Liver (tissue), 8 donors: ENCODE measurements at regions not wholly inside any gene's neighbourhood (a gene's known extent, or its start where the extent isn't known, plus 50 kb on each side); places are given as distances from the start of the nearest gene placed in this dataset.

Experiments used
- DNase-seq: peaks from one replicate; pipeline ENCODE4 v3.0.0-alpha.2; 2017; ENCODE audit warnings: low spot score
- H3K27ac ChIP-seq, 2 donors: one replicate each; pipeline ENCODE4 v1.7.0; 2013; ENCODE audit warnings: inconsistent platforms in 2 of 2, low read length in 2 of 2, control low read depth in 1 of 2, low read depth in 1 of 2, mild to moderate bottlenecking in 1 of 2
- H3K27me3 ChIP-seq, 4 donors: one replicate each; pipeline versions ENCODE4 v1.6.1 to v1.7.0; 2013; ENCODE audit warnings: low read length in 3 of 4, inconsistent platforms in 1 of 4, mild to moderate bottlenecking in 1 of 4, moderate library complexity in 1 of 4; ENCODE audit not compliant: control insufficient read depth in 4 of 4, insufficient read depth in 4 of 4
- H3K36me3 ChIP-seq, 4 donors: one replicate each; pipeline versions ENCODE4 v1.6.1 to v1.7.0; 2013; ENCODE audit warnings: low read length in 3 of 4, mild to moderate bottlenecking in 3 of 4, low read depth in 1 of 4, moderate library complexity in 1 of 4; ENCODE audit not compliant: control insufficient read depth in 4 of 4, insufficient read depth in 3 of 4
- H3K4me1 ChIP-seq, 4 donors: one replicate each; pipeline versions ENCODE4 v1.6.1 to v1.7.0; 2013; ENCODE audit warnings: low read length in 3 of 4, mild to moderate bottlenecking in 3 of 4, moderate library complexity in 1 of 4; ENCODE audit not compliant: control insufficient read depth in 4 of 4, insufficient read depth in 4 of 4
- H3K4me3 ChIP-seq, 3 donors: one replicate each; pipeline versions ENCODE4 v1.6.1 to v1.7.0; 2013; ENCODE audit warnings: low read length in 3 of 3, control low read depth in 1 of 3, low read depth in 1 of 3, mild to moderate bottlenecking in 1 of 3
- H3K9ac ChIP-seq, 2 donors: one replicate each; pipeline ENCODE4 v1.7.0; 2013; ENCODE audit warnings: low read length in 2 of 2, mild to moderate bottlenecking in 2 of 2, moderate library complexity in 2 of 2, control low read depth in 1 of 2, low read depth in 1 of 2
- H3K9me3 ChIP-seq, 4 donors: one replicate each; pipeline versions ENCODE4 v1.6.1 to v1.7.0; 2013; ENCODE audit warnings: low read length in 3 of 4; ENCODE audit not compliant: control insufficient read depth in 4 of 4
- EGR1 ChIP-seq, 2 donors: IDR thresholded peaks; 2 replicates each; pipeline ENCODE4 v1.6.1; 2016 to 2018; ENCODE audit warnings: antibody characterized with exemption in 2 of 2, low read depth in 2 of 2
- FOXA1 ChIP-seq: IDR thresholded peaks from 2 replicates; pipeline ENCODE4 v1.6.1; 2016; ENCODE audit warnings: antibody characterized with exemption
- GABPA ChIP-seq, 2 donors: IDR thresholded peaks in 1 of 2; conservative IDR thresholded peaks in 1 of 2; 2 replicates each; pipeline ENCODE4 v1.6.1; 2016; ENCODE audit warnings: antibody characterized with exemption in 2 of 2, mild to moderate bottlenecking in 1 of 2, moderate library complexity in 1 of 2
- HNF4G ChIP-seq: IDR thresholded peaks from 2 replicates; pipeline ENCODE4 v1.6.1; 2016; ENCODE audit warnings: antibody characterized with exemption
- JUND ChIP-seq, 2 donors: IDR thresholded peaks; 2 replicates each; pipeline ENCODE4 v1.6.1; 2016; ENCODE audit warnings: antibody characterized with exemption in 2 of 2
- NR2F2 ChIP-seq: IDR thresholded peaks from 2 replicates; pipeline ENCODE4 v1.6.1; 2016; ENCODE audit warnings: antibody characterized with exemption
- RAD21 ChIP-seq, 2 donors: IDR thresholded peaks; 2 replicates each; pipeline ENCODE4 v1.6.1; 2016; ENCODE audit warnings: antibody characterized with exemption in 2 of 2, mild to moderate bottlenecking in 2 of 2
- RXRA ChIP-seq, 2 donors: IDR thresholded peaks; 2 replicates each; pipeline ENCODE4 v1.6.1; 2017 to 2018; ENCODE audit warnings: antibody characterized with exemption in 2 of 2, mild to moderate bottlenecking in 1 of 2
- TAF1 ChIP-seq: conservative IDR thresholded peaks from 2 replicates; pipeline ENCODE4 v1.6.1; 2016; ENCODE audit warnings: antibody characterized with exemption, mild to moderate bottlenecking
- YY1 ChIP-seq: IDR thresholded peaks from 2 replicates; pipeline ENCODE4 v1.6.1; 2016; ENCODE audit warnings: antibody characterized with exemption, mild to moderate bottlenecking
- WGBS: extraction: QIAGEN DNeasy Blood & Tissue Kit; methylation state at CpG from one replicate; pipeline ENCODE4 v1.1.7; 2013; 5-methylcytosine and 5-hydroxymethylcytosine counted together
- TF ChIP-seq, protein P1 (sequence below): IDR thresholded peaks from 2 replicates; pipeline ENCODE4 v1.6.1; 2016; ENCODE audit warnings: antibody characterized with exemption
- TF ChIP-seq, protein P2 (sequence below): fragments of 150-350 bp; IDR thresholded peaks from 2 replicates; pipeline ENCODE4 v1.5.1; 2017; ENCODE audit warnings: improper control_type of control experiment, low read depth, low read length; ENCODE audit not compliant: missing input control
- TF ChIP-seq, protein P3 (sequence below): IDR thresholded peaks from 2 replicates; pipeline ENCODE4 v1.6.1; 2016; ENCODE audit warnings: antibody characterized with exemption
- TF ChIP-seq, protein P4 (sequence below): IDR thresholded peaks from 2 replicates; pipeline ENCODE4 v1.6.1; 2016; ENCODE audit warnings: antibody characterized with exemption, mild to moderate bottlenecking
- TF ChIP-seq, protein P5 (sequence below): IDR thresholded peaks from 2 replicates; pipeline ENCODE4 v1.6.1; 2016; ENCODE audit warnings: antibody characterized with exemption
- donor health status: healthy.
- donor health status: healthy.
- donor health status: healthy.
- donor health status: healthy.
- donor health status: healthy.

DNA sequence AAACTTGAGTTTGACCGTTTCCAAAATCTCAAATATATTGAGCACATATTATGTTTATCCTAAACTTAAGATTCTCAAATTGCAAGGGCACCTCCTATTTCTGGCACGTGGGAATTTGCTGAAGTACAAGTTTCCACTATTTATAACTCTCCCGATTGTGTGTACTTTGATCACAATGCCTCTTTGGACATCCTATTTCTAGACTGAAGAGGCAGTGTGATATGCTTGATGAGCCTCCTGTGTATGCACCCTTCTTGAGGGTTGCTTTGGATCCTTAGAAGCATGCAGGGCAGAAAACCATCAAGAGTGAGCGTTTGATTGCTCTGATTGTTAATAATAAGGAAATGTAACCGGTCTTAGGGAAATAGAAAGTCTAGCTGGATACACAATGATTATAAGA lies 218.9 kb upstream of the RBM19 start:
- 58% methylated on average over 5 of the region's 5 CpGs for WGBS
- H3K27ac ChIP-seq, result no peak overlapping the region
- DNase-seq, result no peak

DNA sequence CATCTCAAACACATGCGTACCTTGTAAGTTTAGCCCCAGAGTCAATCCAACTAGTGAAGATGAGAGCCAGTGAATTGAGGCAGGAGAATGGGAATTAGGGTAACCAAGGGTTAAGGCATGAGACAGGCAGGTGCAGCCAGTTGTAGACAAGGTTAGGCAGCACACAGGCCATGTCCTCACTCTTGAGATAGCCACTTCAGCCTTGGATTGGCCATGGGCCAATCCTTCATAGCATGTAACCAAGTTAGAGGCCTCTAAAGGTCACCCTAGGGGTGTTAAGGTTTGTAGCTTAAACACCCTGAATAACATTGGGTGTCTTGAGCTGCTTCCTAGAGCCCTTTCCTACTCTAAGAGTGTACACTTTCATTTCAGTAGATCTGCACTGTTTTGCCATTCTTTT lies 208.2 kb upstream of the RBM19 start:
- Histone ChIP-seq H3K9me3 (no peaks in the 10 kb centered on the region), H3K27me3 (no peaks in the 10 kb centered on the region), H3K9ac (no peak overlapping the region), H3K27ac (no peak overlapping the region), H3K4me3 (no peak overlapping the region), H3K36me3 (no peaks in the 10 kb centered on the region), H3K4me1 (no peaks in the 10 kb centered on the region)
- 98% methylated on average over 1 of the region's 1 CpG for WGBS
- no peak for DNase-seq
- no peak for TF ChIP-seq FOXA1
- no peak for TF ChIP-seq RAD21 (IDR thresholded peaks at IDR 0.05)
- TF ChIP-seq, protein P1, sequence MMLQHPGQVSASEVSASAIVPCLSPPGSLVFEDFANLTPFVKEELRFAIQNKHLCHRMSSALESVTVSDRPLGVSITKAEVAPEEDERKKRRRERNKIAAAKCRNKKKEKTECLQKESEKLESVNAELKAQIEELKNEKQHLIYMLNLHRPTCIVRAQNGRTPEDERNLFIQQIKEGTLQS, result no peak
- TF ChIP-seq, protein P2, sequence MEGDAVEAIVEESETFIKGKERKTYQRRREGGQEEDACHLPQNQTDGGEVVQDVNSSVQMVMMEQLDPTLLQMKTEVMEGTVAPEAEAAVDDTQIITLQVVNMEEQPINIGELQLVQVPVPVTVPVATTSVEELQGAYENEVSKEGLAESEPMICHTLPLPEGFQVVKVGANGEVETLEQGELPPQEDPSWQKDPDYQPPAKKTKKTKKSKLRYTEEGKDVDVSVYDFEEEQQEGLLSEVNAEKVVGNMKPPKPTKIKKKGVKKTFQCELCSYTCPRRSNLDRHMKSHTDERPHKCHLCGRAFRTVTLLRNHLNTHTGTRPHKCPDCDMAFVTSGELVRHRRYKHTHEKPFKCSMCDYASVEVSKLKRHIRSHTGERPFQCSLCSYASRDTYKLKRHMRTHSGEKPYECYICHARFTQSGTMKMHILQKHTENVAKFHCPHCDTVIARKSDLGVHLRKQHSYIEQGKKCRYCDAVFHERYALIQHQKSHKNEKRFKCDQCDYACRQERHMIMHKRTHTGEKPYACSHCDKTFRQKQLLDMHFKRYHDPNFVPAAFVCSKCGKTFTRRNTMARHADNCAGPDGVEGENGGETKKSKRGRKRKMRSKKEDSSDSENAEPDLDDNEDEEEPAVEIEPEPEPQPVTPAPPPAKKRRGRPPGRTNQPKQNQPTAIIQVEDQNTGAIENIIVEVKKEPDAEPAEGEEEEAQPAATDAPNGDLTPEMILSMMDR, result no peak
- no peak for TF ChIP-seq HNF4G
- no peak for TF ChIP-seq EGR1 (IDR thresholded peaks at IDR 0.05; ENCODE audit: low read depth in 2 of 2)
- no peak for TF ChIP-seq YY1
- TF ChIP-seq JUND (IDR thresholded peaks at IDR 0.05), result no peak
- TF ChIP-seq, protein P3, sequence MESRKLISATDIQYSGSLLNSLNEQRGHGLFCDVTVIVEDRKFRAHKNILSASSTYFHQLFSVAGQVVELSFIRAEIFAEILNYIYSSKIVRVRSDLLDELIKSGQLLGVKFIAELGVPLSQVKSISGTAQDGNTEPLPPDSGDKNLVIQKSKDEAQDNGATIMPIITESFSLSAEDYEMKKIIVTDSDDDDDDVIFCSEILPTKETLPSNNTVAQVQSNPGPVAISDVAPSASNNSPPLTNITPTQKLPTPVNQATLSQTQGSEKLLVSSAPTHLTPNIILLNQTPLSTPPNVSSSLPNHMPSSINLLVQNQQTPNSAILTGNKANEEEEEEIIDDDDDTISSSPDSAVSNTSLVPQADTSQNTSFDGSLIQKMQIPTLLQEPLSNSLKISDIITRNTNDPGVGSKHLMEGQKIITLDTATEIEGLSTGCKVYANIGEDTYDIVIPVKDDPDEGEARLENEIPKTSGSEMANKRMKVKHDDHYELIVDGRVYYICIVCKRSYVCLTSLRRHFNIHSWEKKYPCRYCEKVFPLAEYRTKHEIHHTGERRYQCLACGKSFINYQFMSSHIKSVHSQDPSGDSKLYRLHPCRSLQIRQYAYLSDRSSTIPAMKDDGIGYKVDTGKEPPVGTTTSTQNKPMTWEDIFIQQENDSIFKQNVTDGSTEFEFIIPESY, result no peak
- TF ChIP-seq NR2F2, result no peak

More for the DNA sequence above, 218.9 kb upstream of the RBM19 start:
- Histone ChIP-seq H3K9me3 (peaks cover 0 to 2% (median 0%) of the 10 kb centered on the region in 4 donors), H3K4me1 (no peaks in the 10 kb centered on the region), H3K27me3 (peaks cover 0 to 3% (median under 1%) of the 10 kb centered on the region in 4 donors), H3K9ac (no peak overlapping the region), H3K36me3 (no peaks in the 10 kb centered on the region), H3K4me3 (no peak overlapping the region)
- TF ChIP-seq NR2F2 (no peak), FOXA1 (no peak), RAD21 (IDR thresholded peaks at IDR 0.05) (no peak), JUND (IDR thresholded peaks at IDR 0.05) (no peak), GABPA (IDR thresholded peaks at IDR 0.05 in 1 of 2, conservative IDR thresholded peaks at IDR 0.05 in 1 of 2) (no peak), EGR1 (IDR thresholded peaks at IDR 0.05; ENCODE audit: low read depth in 2 of 2) (no peak), RXRA (IDR thresholded peaks at IDR 0.05) (no peak), TAF1 (no peak)
- TF ChIP-seq, protein P2, result no peak
- TF ChIP-seq, protein P4, sequence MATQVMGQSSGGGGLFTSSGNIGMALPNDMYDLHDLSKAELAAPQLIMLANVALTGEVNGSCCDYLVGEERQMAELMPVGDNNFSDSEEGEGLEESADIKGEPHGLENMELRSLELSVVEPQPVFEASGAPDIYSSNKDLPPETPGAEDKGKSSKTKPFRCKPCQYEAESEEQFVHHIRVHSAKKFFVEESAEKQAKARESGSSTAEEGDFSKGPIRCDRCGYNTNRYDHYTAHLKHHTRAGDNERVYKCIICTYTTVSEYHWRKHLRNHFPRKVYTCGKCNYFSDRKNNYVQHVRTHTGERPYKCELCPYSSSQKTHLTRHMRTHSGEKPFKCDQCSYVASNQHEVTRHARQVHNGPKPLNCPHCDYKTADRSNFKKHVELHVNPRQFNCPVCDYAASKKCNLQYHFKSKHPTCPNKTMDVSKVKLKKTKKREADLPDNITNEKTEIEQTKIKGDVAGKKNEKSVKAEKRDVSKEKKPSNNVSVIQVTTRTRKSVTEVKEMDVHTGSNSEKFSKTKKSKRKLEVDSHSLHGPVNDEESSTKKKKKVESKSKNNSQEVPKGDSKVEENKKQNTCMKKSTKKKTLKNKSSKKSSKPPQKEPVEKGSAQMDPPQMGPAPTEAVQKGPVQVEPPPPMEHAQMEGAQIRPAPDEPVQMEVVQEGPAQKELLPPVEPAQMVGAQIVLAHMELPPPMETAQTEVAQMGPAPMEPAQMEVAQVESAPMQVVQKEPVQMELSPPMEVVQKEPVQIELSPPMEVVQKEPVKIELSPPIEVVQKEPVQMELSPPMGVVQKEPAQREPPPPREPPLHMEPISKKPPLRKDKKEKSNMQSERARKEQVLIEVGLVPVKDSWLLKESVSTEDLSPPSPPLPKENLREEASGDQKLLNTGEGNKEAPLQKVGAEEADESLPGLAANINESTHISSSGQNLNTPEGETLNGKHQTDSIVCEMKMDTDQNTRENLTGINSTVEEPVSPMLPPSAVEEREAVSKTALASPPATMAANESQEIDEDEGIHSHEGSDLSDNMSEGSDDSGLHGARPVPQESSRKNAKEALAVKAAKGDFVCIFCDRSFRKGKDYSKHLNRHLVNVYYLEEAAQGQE, result no peak
- TF ChIP-seq, protein P3, result no peak
- TF ChIP-seq, protein P5, sequence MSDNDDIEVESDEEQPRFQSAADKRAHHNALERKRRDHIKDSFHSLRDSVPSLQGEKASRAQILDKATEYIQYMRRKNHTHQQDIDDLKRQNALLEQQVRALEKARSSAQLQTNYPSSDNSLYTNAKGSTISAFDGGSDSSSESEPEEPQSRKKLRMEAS, result no peak
- TF ChIP-seq, protein P1, result no peak
